HCT116 (cell line): ENCODE measurements at regions not wholly inside any gene's neighbourhood (a gene's known extent, or its start where the extent isn't known, plus 50 kb on each side); places are given as distances from the start of the nearest gene placed in this dataset.

ENCODE experiments used
- ATAC-seq: fragments of 200-7000 bp; cut with Tn5 transposase; 2 replicates; pipeline ENCODE4 v1.9.1; 2020; ENCODE audit warnings: mild to moderate bottlenecking, moderate library complexity
- BruUV-seq: library from RNA; stranded (reverse); fragments of 400-500 nt; replicated peaks from 2 replicates; lab custom pipeline; 2021; lab: Mats Ljungman, UMichigan
- CTCF ChIA-PET: fragments of 300-600 bp; sonication (Branson Sonifier 250); formaldehyde crosslinking; loops from one replicate; lab custom pipeline; 2021; ENCODE audit warnings: antibody characterized with exemption; lab: Charles Lee
- POLR2A ChIA-PET: fragments of 300-600, 350-600 bp; sonication (Branson Sonifier 250); formaldehyde crosslinking; loops from one replicate; lab custom pipeline; 2021; ENCODE audit warnings: antibody characterized with exemption; lab: Charles Lee
- RAD21 ChIA-PET, 2 experiments: fragments of 300-600 bp; sonication (Branson Sonifier 250); formaldehyde crosslinking; loops; one replicate each; lab custom pipeline; 2023; ENCODE audit warnings: low total read pairs in 2 of 2; ENCODE audit not compliant: uncharacterized antibody in 2 of 2, unreplicated experiment in 2 of 2, low non-redundant PET in 1 of 2; lab: Charles Lee
- DNase-seq: peaks from one replicate; pipeline ENCODE4 v3.0.0-alpha.2; 2010; ENCODE audit warnings: low read depth, low spot score
- H2AFZ ChIP-seq: fragments of 200-600 bp; shearing (Covaris generic), sonication (generic); 2 replicates; pipeline ENCODE4 v1.6.1; 2017; ENCODE audit warnings: low read depth, mixed run types, mixed read lengths, antibody characterized with exemption, low read length; ENCODE audit not compliant: poor library complexity, severe bottlenecking
- H3K27ac ChIP-seq: 2 replicates; pipeline ENCODE4 v1.5.1; 2012; ENCODE audit warnings: low read depth, low read length
- H3K27me3 ChIP-seq: fragments of 200-600 bp; sonication (generic); 2 replicates; pipeline ENCODE4 v1.6.1; 2016; ENCODE audit warnings: mixed run types, low read length, mixed read lengths; ENCODE audit not compliant: insufficient read depth
- H3K36me3 ChIP-seq, 2 experiments: fragments of 200-500 bp in 1 of 2; fragments of 200-600 bp in 1 of 2; sonication (Bioruptor generic) in 1 of 2; sonication (generic) in 1 of 2; 2 replicates each; pipeline versions ENCODE4 v1.5.1 to v1.6.1; 2014 to 2016; ENCODE audit warnings: low read length in 2 of 2, inconsistent platforms in 1 of 2, mixed read lengths in 1 of 2, mixed run types in 1 of 2; ENCODE audit not compliant: insufficient read depth in 2 of 2, control insufficient read depth in 1 of 2
- H3K4me1 ChIP-seq, 2 experiments: fragments of 200-600 bp in 1 of 2; sonication (generic) in 1 of 2; 2 replicates each; pipeline versions ENCODE4 v1.5.1 to v1.6.1; 2012 to 2017; ENCODE audit warnings: low read length in 2 of 2, inconsistent platforms in 1 of 2, mild to moderate bottlenecking in 1 of 2, mixed read lengths in 1 of 2, mixed run types in 1 of 2, moderate library complexity in 1 of 2; ENCODE audit not compliant: insufficient read depth in 2 of 2, control insufficient read depth in 1 of 2
- H3K4me2 ChIP-seq: fragments of 200-600 bp; sonication (generic); 2 replicates; pipeline ENCODE4 v1.6.1; 2017; ENCODE audit warnings: mixed run types, low read length, mixed read lengths
- H3K4me3 ChIP-seq, 2 experiments: fragments of 200-600 bp in 1 of 2; sonication (generic) in 1 of 2; replicated peaks in 1 of 2; 2 replicates each; pipeline ENCODE4 v1.5.1; 2011 to 2016; ENCODE audit warnings: low read length in 2 of 2, control low read depth in 1 of 2, low read depth in 1 of 2, mild to moderate bottlenecking in 1 of 2, mixed read lengths in 1 of 2, mixed run types in 1 of 2
- H3K79me2 ChIP-seq: fragments of 200-600 bp; sonication (generic); 2 replicates; pipeline ENCODE4 v1.6.1; 2017; ENCODE audit warnings: mild to moderate bottlenecking, mixed run types, low read length, moderate library complexity, mixed read lengths; ENCODE audit not compliant: insufficient read depth
- H3K9ac ChIP-seq: fragments of 200-600 bp; sonication (generic); 2 replicates; pipeline ENCODE4 v1.6.1; 2016; ENCODE audit warnings: low read length, mixed read lengths
- H3K9me2 ChIP-seq: fragments of 200-600 bp; sonication (generic), shearing (Covaris generic); 2 replicates; pipeline ENCODE4 v1.6.1; 2017; ENCODE audit warnings: mixed run types, mild to moderate bottlenecking, moderate library complexity; ENCODE audit not compliant: insufficient read depth
- H3K9me3 ChIP-seq, 2 experiments: fragments of 200-500 bp in 1 of 2; fragments of 200-600 bp in 1 of 2; sonication (Bioruptor generic) in 1 of 2; sonication (generic) in 1 of 2; 2 replicates each; pipeline ENCODE4 v1.6.1; 2014 to 2017; ENCODE audit warnings: low read length in 2 of 2, mixed read lengths in 2 of 2, inconsistent platforms in 1 of 2, low read depth in 1 of 2, mild to moderate bottlenecking in 1 of 2, mixed run types in 1 of 2, moderate library complexity in 1 of 2; ENCODE audit not compliant: control insufficient read depth in 1 of 2, insufficient read depth in 1 of 2
- H4K20me1 ChIP-seq: fragments of 200-600 bp; sonication (generic), shearing (Covaris generic); 2 replicates; pipeline ENCODE4 v1.6.1; 2017; ENCODE audit warnings: mixed run types, mild to moderate bottlenecking, moderate library complexity; ENCODE audit not compliant: insufficient read depth
- ATF3 ChIP-seq: IDR thresholded peaks from 2 replicates; pipeline ENCODE4 v1.6.1; 2012
- CBX3 ChIP-seq: IDR thresholded peaks from 2 replicates; pipeline ENCODE4 v1.6.1; 2012; ENCODE audit warnings: low read depth
- CEBPB ChIP-seq: IDR thresholded peaks from 2 replicates; pipeline ENCODE4 v1.6.1; 2012; ENCODE audit warnings: low read depth
- EGR1 ChIP-seq: IDR thresholded peaks from 2 replicates; pipeline ENCODE4 v1.6.1; 2012; ENCODE audit warnings: low read depth
- ELF1 ChIP-seq: IDR thresholded peaks from 2 replicates; pipeline ENCODE4 v1.6.1; 2012; ENCODE audit warnings: low read depth, borderline replicate concordance
- EZH2 ChIP-seq: fragments of 200-600 bp; sonication (generic); IDR thresholded peaks from 2 replicates; pipeline ENCODE4 v1.6.1; 2017; ENCODE audit warnings: antibody characterized with exemption, mixed run types
- FOSL1 ChIP-seq: IDR thresholded peaks from 2 replicates; pipeline ENCODE4 v1.6.1; 2012; ENCODE audit warnings: low read depth
- MAX ChIP-seq: IDR thresholded peaks from 2 replicates; pipeline ENCODE4 v1.6.1; 2012
- POLR2AphosphoS5 ChIP-seq: IDR thresholded peaks from 2 replicates; pipeline ENCODE4 v1.6.1; 2011; ENCODE audit warnings: mild to moderate bottlenecking, low read depth, low read length, moderate library complexity
- SIN3A ChIP-seq: IDR thresholded peaks from 2 replicates; pipeline ENCODE4 v1.6.1; 2012; ENCODE audit warnings: low read depth
- SP1 ChIP-seq: IDR thresholded peaks from 2 replicates; pipeline ENCODE4 v1.6.1; 2012; ENCODE audit warnings: low read depth
- SRF ChIP-seq: IDR thresholded peaks from 2 replicates; pipeline ENCODE4 v1.6.1; 2012; ENCODE audit warnings: low read depth
- TCF7L2 ChIP-seq: IDR thresholded peaks from 2 replicates; pipeline ENCODE4 v1.7.0; 2011; ENCODE audit warnings: borderline replicate concordance, inconsistent platforms; ENCODE audit not compliant: insufficient read depth, insufficient read length; ENCODE audit errors: extremely low read depth
- YY1 ChIP-seq: IDR thresholded peaks from 2 replicates; pipeline ENCODE4 v1.6.1; 2011; ENCODE audit warnings: low read length, low read depth, moderate library complexity, mild to moderate bottlenecking; ENCODE audit not compliant: insufficient replicate concordance; ENCODE audit errors: extremely low read depth
- ZBTB33 ChIP-seq: IDR thresholded peaks from 2 replicates; pipeline ENCODE4 v1.6.1; 2011; ENCODE audit warnings: mild to moderate bottlenecking, low read length, moderate library complexity; ENCODE audit not compliant: insufficient replicate concordance; ENCODE audit errors: extremely low read depth
- ZFX ChIP-seq: fragments of 450-650 bp; IDR thresholded peaks from 2 replicates; pipeline ENCODE4 v1.6.1; 2017
- ZNF274 ChIP-seq: fragments of 200-500 bp; sonication (Bioruptor generic); IDR thresholded peaks from 2 replicates; pipeline ENCODE4 v1.6.1; 2014; ENCODE audit warnings: mild to moderate bottlenecking, low read depth, low read length, inconsistent platforms
- intact Hi-C: fragments of 100-400 bp; cut with micrococcal nuclease; formaldehyde crosslinking; loops from 2 replicates; pipeline ENCODE4 v1.10.0; 2022

- ChIA-PET POLR2A (no interaction called here), CTCF (interaction anchor here (1.1 to 3.5 kb wide), 7 partner anchors 9 to 405 kb away, joined by 3 to 34 read pairs (median 9); partner anchors contain the start of gene C4orf36), RAD21 (no interaction called here)
- no peaks in the 10 kb centered on the region for H3K27me3 ChIP-seq
- no peak overlapping the region for H3K4me3 ChIP-seq
- H3K36me3 ChIP-seq = no peaks in the 10 kb centered on the region
- ATAC-seq (no peak), DNase-seq (no peak)
- H3K9ac ChIP-seq = no peak overlapping the region
- no peak overlapping the region for H2AFZ ChIP-seq
- no peaks in the 10 kb centered on the region for H4K20me1 ChIP-seq
- H3K4me1 ChIP-seq = peaks cover 7 to 8% of the 10 kb centered on the region in 2 experiments; a peak in 3 of 4 replicates
- no TSS peak for BruUV-seq
- intact Hi-C loops = loop anchor here (2.0 to 10.0 kb wide), 3 partner anchors 596 to 968 kb away; no protein-coding TSS in a partner anchor
- no peaks in the 10 kb centered on the region for H3K79me2 ChIP-seq
- no peak overlapping the region for H3K4me2 ChIP-seq
- H3K9me2 ChIP-seq = no peaks in the 10 kb centered on the region
- no peaks in the 10 kb centered on the region for H3K9me3 ChIP-seq
- no peak overlapping the region for H3K27ac ChIP-seq
- TF ChIP-seq ZBTB33 = no peak
- no peak for TF ChIP-seq ZFX
- TF ChIP-seq EZH2 = no peak
- no peak for TF ChIP-seq YY1
- no peak for TF ChIP-seq SP1
- no peak for TF ChIP-seq CEBPB
- TF ChIP-seq POLR2AphosphoS5 = no peak
- no peak for TF ChIP-seq ATF3
- TF ChIP-seq ZNF274 = no peak
- no peak for TF ChIP-seq CBX3
- TF ChIP-seq EGR1 = no peak
- TF ChIP-seq ELF1 = no peak
- TF ChIP-seq TCF7L2 = no peak
- TF ChIP-seq FOSL1 = no peak
- TF ChIP-seq SIN3A = no peak
- no peak for TF ChIP-seq SRF
- no peak for TF ChIP-seq MAX
These were observed 97.0 kb upstream of the PTPN13 start for GRCh38 chr4:86497131-86497530.
